H9 (cell line): ENCODE measurements at regions not wholly inside any gene's neighbourhood (a gene's known extent, or its start where the extent isn't known, plus 50 kb on each side); places are given as distances from the start of the nearest gene placed in this dataset.

Source experiments
- DNase-seq: peaks from one replicate; pipeline ENCODE4 v3.0.0-alpha.2; 2017
- H2AFZ ChIP-seq: one replicate; pipeline ENCODE4 v1.6.1; 2013; ENCODE audit warnings: mild to moderate bottlenecking, low read length, control low read depth, moderate library complexity
- H2AK5ac ChIP-seq: 2 replicates; pipeline ENCODE4 v1.6.1; 2013; ENCODE audit warnings: low read length, control low read depth, mixed read lengths; ENCODE audit not compliant: insufficient read length
- H2BK120ac ChIP-seq: one replicate; pipeline ENCODE4 v1.6.1; 2013; ENCODE audit warnings: low read depth, mild to moderate bottlenecking, low read length, control low read depth, inconsistent platforms; ENCODE audit not compliant: poor library complexity, severe bottlenecking
- H2BK12ac ChIP-seq: 2 replicates; pipeline ENCODE4 v1.6.1; 2013; ENCODE audit warnings: low read length, control low read depth, mixed read lengths, low read depth; ENCODE audit not compliant: insufficient read length
- H2BK15ac ChIP-seq: 2 replicates; pipeline ENCODE4 v1.6.1; 2013; ENCODE audit warnings: low read depth, low read length, control low read depth
- H2BK20ac ChIP-seq: one replicate; pipeline ENCODE4 v1.6.1; 2013; ENCODE audit warnings: low read depth, mild to moderate bottlenecking, low read length, control low read depth, inconsistent platforms; ENCODE audit not compliant: poor library complexity, severe bottlenecking
- H2BK5ac ChIP-seq: 2 replicates; pipeline ENCODE4 v1.6.1; 2013; ENCODE audit warnings: low read length, control low read depth, mixed read lengths; ENCODE audit not compliant: insufficient read length
- H3K14ac ChIP-seq: 2 replicates; pipeline ENCODE4 v1.6.1; 2013; ENCODE audit warnings: low read length, control low read depth; ENCODE audit not compliant: insufficient read depth
- H3K18ac ChIP-seq: 2 replicates; pipeline ENCODE4 v1.6.1; 2013; ENCODE audit warnings: low read depth, mild to moderate bottlenecking, mixed read lengths, low read length, control low read depth; ENCODE audit not compliant: insufficient read length
- H3K23ac ChIP-seq: 2 replicates; pipeline ENCODE4 v1.6.1; 2013; ENCODE audit warnings: low read length, control low read depth, mixed read lengths, low read depth; ENCODE audit not compliant: insufficient read length
- H3K23me2 ChIP-seq: 2 replicates; pipeline ENCODE4 v1.6.1; 2013; ENCODE audit warnings: low read depth, mild to moderate bottlenecking, mixed read lengths, low read length, control low read depth; ENCODE audit not compliant: insufficient read length, poor library complexity, severe bottlenecking
- H3K27ac ChIP-seq: 2 replicates; pipeline ENCODE4 v1.5.1; 2013; ENCODE audit warnings: low read length, control low read depth, mixed read lengths, low read depth; ENCODE audit not compliant: insufficient read length
- H3K27me3 ChIP-seq: 2 replicates; pipeline ENCODE4 v1.6.1; 2013; ENCODE audit warnings: low read length, control low read depth, inconsistent platforms; ENCODE audit not compliant: insufficient read depth
- H3K4ac ChIP-seq: 2 replicates; pipeline ENCODE4 v1.6.1; 2013; ENCODE audit warnings: low read depth, mild to moderate bottlenecking, control low read depth, inconsistent platforms, low read length, moderate library complexity
- H3K4me1 ChIP-seq: 2 replicates; pipeline ENCODE4 v1.6.1; 2013; ENCODE audit warnings: low read length, control low read depth, inconsistent platforms; ENCODE audit not compliant: insufficient read depth
- H3K4me2 ChIP-seq: 2 replicates; pipeline ENCODE4 v1.6.1; 2013; ENCODE audit warnings: low read length, control low read depth, mixed read lengths; ENCODE audit not compliant: insufficient read length, insufficient read depth
- H3K56ac ChIP-seq: 2 replicates; pipeline ENCODE4 v1.6.1; 2013; ENCODE audit warnings: low read depth, mild to moderate bottlenecking, mixed read lengths, low read length, control low read depth; ENCODE audit not compliant: insufficient read length
- H3K79me1 ChIP-seq: 2 replicates; pipeline ENCODE4 v1.6.1; 2013; ENCODE audit warnings: low read depth, mild to moderate bottlenecking, moderate library complexity, low read length, control low read depth, inconsistent platforms; ENCODE audit not compliant: insufficient read depth, poor library complexity, severe bottlenecking
- H3K79me2 ChIP-seq: 2 replicates; pipeline ENCODE4 v1.6.1; 2013; ENCODE audit warnings: low read length, control low read depth, inconsistent platforms; ENCODE audit not compliant: insufficient read depth
- H3K9ac ChIP-seq: 2 replicates; pipeline ENCODE4 v1.6.1; 2013; ENCODE audit warnings: low read length, control low read depth, mixed read lengths; ENCODE audit not compliant: insufficient read length; ENCODE audit errors: extremely low read depth
- H3K9me3 ChIP-seq: one replicate; pipeline ENCODE4 v1.6.1; 2013; ENCODE audit warnings: low read depth, low read length, inconsistent platforms; ENCODE audit not compliant: control insufficient read depth
- H3T11ph ChIP-seq: one replicate; pipeline ENCODE4 v1.6.1; 2013; ENCODE audit warnings: mild to moderate bottlenecking, low read length, control low read depth, inconsistent platforms
- H4K20me1 ChIP-seq: one replicate; pipeline ENCODE4 v1.6.1; 2013; ENCODE audit not compliant: control insufficient read depth, insufficient read length, insufficient read depth
- H4K5ac ChIP-seq: 2 replicates; pipeline ENCODE4 v1.6.1; 2013; ENCODE audit warnings: low read depth, mild to moderate bottlenecking, mixed read lengths, low read length, control low read depth; ENCODE audit not compliant: insufficient read length
- H4K8ac ChIP-seq: replicated peaks from 2 replicates; pipeline ENCODE4 v1.6.1; 2013; ENCODE audit warnings: low read length, control low read depth, mixed read lengths, low read depth; ENCODE audit not compliant: insufficient read length
- H4K91ac ChIP-seq: 2 replicates; pipeline ENCODE4 v1.6.1; 2013; ENCODE audit warnings: low read depth, mild to moderate bottlenecking, moderate library complexity, mixed read lengths, low read length, control low read depth; ENCODE audit not compliant: insufficient read length
- H3K27ac Mint-ChIP-seq, 3 experiments: 2 replicates in 2 of 3; 3 replicates in 1 of 3; pipeline ENCODE4 v1.8.0; 2020 to 2021; ENCODE audit warnings: mixed read lengths in 3 of 3, mild to moderate bottlenecking in 1 of 3, moderate library complexity in 1 of 3
- H3K27me3 Mint-ChIP-seq: 2 replicates; pipeline ENCODE4 v1.8.0; 2021; ENCODE audit warnings: low read depth, mild to moderate bottlenecking, moderate library complexity, mixed read lengths
- H3K36me3 Mint-ChIP-seq, 3 experiments: 2 replicates in 2 of 3; 3 replicates in 1 of 3; pipeline ENCODE4 v1.8.0; 2020 to 2021; ENCODE audit warnings: low read depth in 3 of 3, mixed read lengths in 3 of 3; ENCODE audit not compliant: insufficient read depth in 1 of 3
- H3K4me1 Mint-ChIP-seq, 2 experiments: 2 replicates each; pipeline ENCODE4 v1.8.0; 2020; ENCODE audit warnings: mixed read lengths in 2 of 2
- H3K4me3 Mint-ChIP-seq, 2 experiments: 2 replicates in 1 of 2; 3 replicates in 1 of 2; pipeline ENCODE4 v1.8.0; 2020 to 2021; ENCODE audit warnings: mild to moderate bottlenecking in 2 of 2, mixed read lengths in 2 of 2, moderate library complexity in 1 of 2
- H3K9me3 Mint-ChIP-seq, 2 experiments: 2 replicates in 1 of 2; 3 replicates in 1 of 2; pipeline ENCODE4 v1.8.0; 2020; ENCODE audit warnings: mild to moderate bottlenecking in 2 of 2, mixed read lengths in 2 of 2, moderate library complexity in 1 of 2
- CTCF ChIP-seq: fragments of 200-600 bp; sonication (generic); conservative IDR thresholded peaks from 3 replicates; pipeline ENCODE4 v1.8.0; 2021; ENCODE audit warnings: antibody characterized with exemption, mild to moderate bottlenecking
- WGBS: extraction: QIAGEN DNeasy Blood & Tissue Kit; methylation state at CpG from one replicate; pipeline ENCODE4 v1.1.7; 2013; ENCODE audit warnings: missing lambda C conversion rate, low lambda C conversion rate, mixed read lengths; ENCODE audit not compliant: insufficient read length; ENCODE audit errors: extremely low coverage; 5-methylcytosine and 5-hydroxymethylcytosine counted together

GRCh38 chr15:26083457-26083856 lies 220.3 kb upstream of the ATP10A start:
- no CpG with 5 or more reads among the region's 4 CpGs for WGBS

More at GRCh38 chr15:26083457-26083856, 220.3 kb upstream of the ATP10A start:
- H3K27me3 Mint-ChIP-seq, result peaks cover 3% of the 10 kb centered on the region
- no peak overlapping the region for H4K8ac ChIP-seq
- no peak overlapping the region for H3K23ac ChIP-seq
- H3K4me2 ChIP-seq, result no peak overlapping the region
- no peaks in the 10 kb centered on the region for H3K9me3 ChIP-seq
- H4K91ac ChIP-seq, result no peak overlapping the region
- no peak overlapping the region for H3K27ac ChIP-seq
- no peak overlapping the region for H4K5ac ChIP-seq
- no peak for TF ChIP-seq CTCF
- H3K4me1 ChIP-seq, result no peaks in the 10 kb centered on the region; the same call in 1 of the 2 replicates
- H2BK12ac ChIP-seq, result no peak overlapping the region
- no peak overlapping the region for H2AFZ ChIP-seq
- DNase-seq, result no peak
- peaks cover 24 to 27% of the 10 kb centered on the region in 2 experiments for H3K4me1 Mint-ChIP-seq
- H2BK120ac ChIP-seq, result no peak overlapping the region
- no peak overlapping the region for H3K27ac Mint-ChIP-seq
- H3K4ac ChIP-seq, result no peak overlapping the region
- peaks cover 0 to 2% of the 10 kb centered on the region in 2 experiments; a peak in 2 of 5 replicates for H3K9me3 Mint-ChIP-seq
- H3K9ac ChIP-seq, result no peak overlapping the region
- H3T11ph ChIP-seq, result no peak overlapping the region
- H3K14ac ChIP-seq, result no peak overlapping the region
- no peak overlapping the region for H3K18ac ChIP-seq
- H3K56ac ChIP-seq, result no peak overlapping the region
- H3K27me3 ChIP-seq, result no peaks in the 10 kb centered on the region; the same call in 1 of the 2 replicates
- no peak overlapping the region for H2BK15ac ChIP-seq
- no peaks in the 10 kb centered on the region for H4K20me1 ChIP-seq
- H2BK5ac ChIP-seq, result no peak overlapping the region
- H2BK20ac ChIP-seq, result no peak overlapping the region
- H3K4me3 Mint-ChIP-seq, result peak overlapping the region; percentile 72 to 79; a peak in 4 of 5 replicates
- H3K79me2 ChIP-seq, result no peaks in the 10 kb centered on the region
- H3K23me2 ChIP-seq, result no peaks in the 10 kb centered on the region
- no peak overlapping the region for H2AK5ac ChIP-seq
- H3K79me1 ChIP-seq, result no peaks in the 10 kb centered on the region
- H3K36me3 Mint-ChIP-seq, result no peaks in the 10 kb centered on the region; a peak in 2 of 7 replicates
